PFSK-1 (cell line): ENCODE measurements at regions not wholly inside any gene's neighbourhood (a gene's known extent, or its start where the extent isn't known, plus 50 kb on each side); places are given as distances from the start of the nearest gene placed in this dataset.

Source experiments
- POLR2AphosphoS5 ChIP-seq: IDR thresholded peaks from 2 replicates; pipeline ENCODE4 v1.6.1; 2012; ENCODE audit warnings: low read depth, mild to moderate bottlenecking, control low read depth, low read length, moderate library complexity
- REST ChIP-seq, 2 experiments: IDR thresholded peaks; 2 replicates each; pipeline versions ENCODE4 v1.6.1 to v1.8.0; 2011 to 2012; ENCODE audit warnings: low read depth in 2 of 2, low read length in 2 of 2, control low read depth in 1 of 2, inconsistent platforms in 1 of 2, mild to moderate bottlenecking in 1 of 2, moderate library complexity in 1 of 2; ENCODE audit not compliant: insufficient read depth in 1 of 2
- TAF1 ChIP-seq: IDR thresholded peaks from 2 replicates; pipeline ENCODE4 v1.6.1; 2012; ENCODE audit warnings: low read length, control low read depth, borderline replicate concordance; ENCODE audit not compliant: insufficient read depth

- TF ChIP-seq POLR2AphosphoS5 = no peak
- TF ChIP-seq REST (IDR thresholded peaks at IDR 0.05; ENCODE audit: insufficient read depth in 1 of 2, low read depth in 2 of 2, low read length in 2 of 2) = no peak
- no peak for TF ChIP-seq TAF1
Measured at GRCh38 chr5:61216741-61217140, 54.5 kb upstream of the SMIM15 start.
